ENCODE measurements at regions not wholly inside any gene's neighbourhood (a gene's known extent, or its start where the extent isn't known, plus 50 kb on each side); places are given as distances from the start of the nearest gene placed in this dataset.

- no peak for TF ChIP-seq CTCF (IDR thresholded peaks at IDR 0.05; ENCODE audit: insufficient read depth, low read depth, low read length)
- TF ChIP-seq EZH2 (IDR thresholded peaks at IDR 0.05; ENCODE audit: insufficient read depth, low read length): no peak
Observed at GRCh38 chr3:5503136-5503535, 315.6 kb downstream of the EDEM1 start.
